HCT116 (cell line): ENCODE measurements at regions not wholly inside any gene's neighbourhood (a gene's known extent, or its start where the extent isn't known, plus 50 kb on each side); places are given as distances from the start of the nearest gene placed in this dataset.

Source experiments
- ATAC-seq: fragments of 200-7000 bp; cut with Tn5 transposase; 2 replicates; pipeline ENCODE4 v1.9.1; 2020; ENCODE audit warnings: mild to moderate bottlenecking, moderate library complexity
- BruUV-seq: library from RNA; stranded (reverse); fragments of 400-500 nt; replicated peaks from 2 replicates; lab custom pipeline; 2021; lab: Mats Ljungman, UMichigan
- CTCF ChIA-PET: fragments of 300-600 bp; sonication (Branson Sonifier 250); formaldehyde crosslinking; loops from one replicate; lab custom pipeline; 2021; ENCODE audit warnings: antibody characterized with exemption; lab: Charles Lee
- POLR2A ChIA-PET: fragments of 300-600, 350-600 bp; sonication (Branson Sonifier 250); formaldehyde crosslinking; loops from one replicate; lab custom pipeline; 2021; ENCODE audit warnings: antibody characterized with exemption; lab: Charles Lee
- RAD21 ChIA-PET, 2 experiments: fragments of 300-600 bp; sonication (Branson Sonifier 250); formaldehyde crosslinking; loops; one replicate each; lab custom pipeline; 2023; ENCODE audit warnings: low total read pairs in 2 of 2; ENCODE audit not compliant: uncharacterized antibody in 2 of 2, unreplicated experiment in 2 of 2, low non-redundant PET in 1 of 2; lab: Charles Lee
- DNase-seq: peaks from one replicate; pipeline ENCODE4 v3.0.0-alpha.2; 2010; ENCODE audit warnings: low read depth, low spot score
- H2AFZ ChIP-seq: fragments of 200-600 bp; shearing (Covaris generic), sonication (generic); 2 replicates; pipeline ENCODE4 v1.6.1; 2017; ENCODE audit warnings: low read depth, mixed run types, mixed read lengths, antibody characterized with exemption, low read length; ENCODE audit not compliant: poor library complexity, severe bottlenecking
- H3K27ac ChIP-seq: 2 replicates; pipeline ENCODE4 v1.5.1; 2012; ENCODE audit warnings: low read depth, low read length
- H3K27me3 ChIP-seq: fragments of 200-600 bp; sonication (generic); 2 replicates; pipeline ENCODE4 v1.6.1; 2016; ENCODE audit warnings: mixed run types, low read length, mixed read lengths; ENCODE audit not compliant: insufficient read depth
- H3K36me3 ChIP-seq, 2 experiments: fragments of 200-500 bp in 1 of 2; fragments of 200-600 bp in 1 of 2; sonication (Bioruptor generic) in 1 of 2; sonication (generic) in 1 of 2; 2 replicates each; pipeline versions ENCODE4 v1.5.1 to v1.6.1; 2014 to 2016; ENCODE audit warnings: low read length in 2 of 2, inconsistent platforms in 1 of 2, mixed read lengths in 1 of 2, mixed run types in 1 of 2; ENCODE audit not compliant: insufficient read depth in 2 of 2, control insufficient read depth in 1 of 2
- H3K4me1 ChIP-seq, 2 experiments: fragments of 200-600 bp in 1 of 2; sonication (generic) in 1 of 2; 2 replicates each; pipeline versions ENCODE4 v1.5.1 to v1.6.1; 2012 to 2017; ENCODE audit warnings: low read length in 2 of 2, inconsistent platforms in 1 of 2, mild to moderate bottlenecking in 1 of 2, mixed read lengths in 1 of 2, mixed run types in 1 of 2, moderate library complexity in 1 of 2; ENCODE audit not compliant: insufficient read depth in 2 of 2, control insufficient read depth in 1 of 2
- H3K4me2 ChIP-seq: fragments of 200-600 bp; sonication (generic); 2 replicates; pipeline ENCODE4 v1.6.1; 2017; ENCODE audit warnings: mixed run types, low read length, mixed read lengths
- H3K4me3 ChIP-seq, 2 experiments: fragments of 200-600 bp in 1 of 2; sonication (generic) in 1 of 2; replicated peaks in 1 of 2; 2 replicates each; pipeline ENCODE4 v1.5.1; 2011 to 2016; ENCODE audit warnings: low read length in 2 of 2, control low read depth in 1 of 2, low read depth in 1 of 2, mild to moderate bottlenecking in 1 of 2, mixed read lengths in 1 of 2, mixed run types in 1 of 2
- H3K79me2 ChIP-seq: fragments of 200-600 bp; sonication (generic); 2 replicates; pipeline ENCODE4 v1.6.1; 2017; ENCODE audit warnings: mild to moderate bottlenecking, mixed run types, low read length, moderate library complexity, mixed read lengths; ENCODE audit not compliant: insufficient read depth
- H3K9ac ChIP-seq: fragments of 200-600 bp; sonication (generic); 2 replicates; pipeline ENCODE4 v1.6.1; 2016; ENCODE audit warnings: low read length, mixed read lengths
- H3K9me2 ChIP-seq: fragments of 200-600 bp; sonication (generic), shearing (Covaris generic); 2 replicates; pipeline ENCODE4 v1.6.1; 2017; ENCODE audit warnings: mixed run types, mild to moderate bottlenecking, moderate library complexity; ENCODE audit not compliant: insufficient read depth
- H3K9me3 ChIP-seq, 2 experiments: fragments of 200-500 bp in 1 of 2; fragments of 200-600 bp in 1 of 2; sonication (Bioruptor generic) in 1 of 2; sonication (generic) in 1 of 2; 2 replicates each; pipeline ENCODE4 v1.6.1; 2014 to 2017; ENCODE audit warnings: low read length in 2 of 2, mixed read lengths in 2 of 2, inconsistent platforms in 1 of 2, low read depth in 1 of 2, mild to moderate bottlenecking in 1 of 2, mixed run types in 1 of 2, moderate library complexity in 1 of 2; ENCODE audit not compliant: control insufficient read depth in 1 of 2, insufficient read depth in 1 of 2
- H4K20me1 ChIP-seq: fragments of 200-600 bp; sonication (generic), shearing (Covaris generic); 2 replicates; pipeline ENCODE4 v1.6.1; 2017; ENCODE audit warnings: mixed run types, mild to moderate bottlenecking, moderate library complexity; ENCODE audit not compliant: insufficient read depth
- CBX3 ChIP-seq: IDR thresholded peaks from 2 replicates; pipeline ENCODE4 v1.6.1; 2012; ENCODE audit warnings: low read depth
- CEBPB ChIP-seq: IDR thresholded peaks from 2 replicates; pipeline ENCODE4 v1.6.1; 2012; ENCODE audit warnings: low read depth
- EGR1 ChIP-seq: IDR thresholded peaks from 2 replicates; pipeline ENCODE4 v1.6.1; 2012; ENCODE audit warnings: low read depth
- EZH2 ChIP-seq: fragments of 200-600 bp; sonication (generic); IDR thresholded peaks from 2 replicates; pipeline ENCODE4 v1.6.1; 2017; ENCODE audit warnings: antibody characterized with exemption, mixed run types
- EZH2phosphoT487 ChIP-seq: fragments of 200-600 bp; IDR thresholded peaks from 2 replicates; pipeline ENCODE4 v1.6.1; 2018; ENCODE audit warnings: antibody characterized with exemption, borderline replicate concordance
- JUND ChIP-seq: IDR thresholded peaks from 2 replicates; pipeline ENCODE4 v1.6.1; 2012
- POLR2AphosphoS5 ChIP-seq: IDR thresholded peaks from 2 replicates; pipeline ENCODE4 v1.6.1; 2011; ENCODE audit warnings: mild to moderate bottlenecking, low read depth, low read length, moderate library complexity
- RAD21 ChIP-seq: IDR thresholded peaks from 2 replicates; pipeline ENCODE4 v1.6.1; 2012; ENCODE audit warnings: low read depth, mild to moderate bottlenecking
- SIN3A ChIP-seq: IDR thresholded peaks from 2 replicates; pipeline ENCODE4 v1.6.1; 2012; ENCODE audit warnings: low read depth
- SP1 ChIP-seq: IDR thresholded peaks from 2 replicates; pipeline ENCODE4 v1.6.1; 2012; ENCODE audit warnings: low read depth
- intact Hi-C: fragments of 100-400 bp; cut with micrococcal nuclease; formaldehyde crosslinking; loops from 2 replicates; pipeline ENCODE4 v1.10.0; 2022
- TF ChIP-seq, protein P1 (sequence below), 3 experiments: fragments of 200-600 bp in 1 of 3; sonication (generic) in 1 of 3; IDR thresholded peaks in 2 of 3; conservative IDR thresholded peaks in 1 of 3; 2 replicates each; pipeline ENCODE4 v1.5.1; 2012 to 2017; ENCODE audit warnings: low read depth in 2 of 3, low read length in 2 of 3, antibody characterized with exemption in 1 of 3, borderline replicate concordance in 1 of 3, control low read depth in 1 of 3, mild to moderate bottlenecking in 1 of 3, mixed read lengths in 1 of 3, mixed run types in 1 of 3, moderate library complexity in 1 of 3; ENCODE audit not compliant: insufficient read depth in 1 of 3
- TF ChIP-seq, protein P2 (sequence below): IDR thresholded peaks from 2 replicates; pipeline ENCODE4 v1.6.1; 2012; ENCODE audit warnings: low read depth

DNA sequence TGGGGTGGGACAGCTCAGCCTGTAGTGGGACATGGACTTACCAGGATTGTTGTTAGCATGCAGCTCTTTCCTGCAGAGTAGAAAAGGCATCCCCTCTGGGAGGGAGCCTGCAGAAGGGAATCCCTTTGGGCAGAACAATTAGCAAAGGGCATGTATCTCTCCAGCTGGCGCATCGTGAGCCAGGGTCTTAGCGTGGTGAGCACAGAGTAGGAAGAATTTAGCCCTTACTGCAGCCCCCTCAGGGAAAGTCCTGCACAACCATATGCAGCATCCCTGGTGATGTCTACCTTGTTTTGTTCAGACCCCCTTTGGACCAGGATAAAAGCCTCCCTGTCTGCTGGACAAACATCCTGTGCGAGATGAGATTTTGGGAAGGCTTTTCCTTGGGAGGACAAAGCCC lies 292.1 kb downstream of the SLC4A3 start:
- ChIA-PET CTCF (no interaction called here), POLR2A (no interaction called here), RAD21 (no interaction called here)
- Histone ChIP-seq H3K9me3 (no peaks in the 10 kb centered on the region), H3K4me2 (no peak overlapping the region), H3K27ac (no peak overlapping the region), H3K4me1 (no peaks in the 10 kb centered on the region), H3K9ac (no peak overlapping the region), H2AFZ (no peak overlapping the region), H3K4me3 (no peak overlapping the region), H3K27me3 (no peaks in the 10 kb centered on the region), H4K20me1 (no peaks in the 10 kb centered on the region), H3K9me2 (no peaks in the 10 kb centered on the region), H3K36me3 (peaks cover 9 to 23% of the 10 kb centered on the region in 2 experiments), H3K79me2 (no peaks in the 10 kb centered on the region)
- BruUV-seq = no TSS peak
- TF ChIP-seq, protein P1, sequence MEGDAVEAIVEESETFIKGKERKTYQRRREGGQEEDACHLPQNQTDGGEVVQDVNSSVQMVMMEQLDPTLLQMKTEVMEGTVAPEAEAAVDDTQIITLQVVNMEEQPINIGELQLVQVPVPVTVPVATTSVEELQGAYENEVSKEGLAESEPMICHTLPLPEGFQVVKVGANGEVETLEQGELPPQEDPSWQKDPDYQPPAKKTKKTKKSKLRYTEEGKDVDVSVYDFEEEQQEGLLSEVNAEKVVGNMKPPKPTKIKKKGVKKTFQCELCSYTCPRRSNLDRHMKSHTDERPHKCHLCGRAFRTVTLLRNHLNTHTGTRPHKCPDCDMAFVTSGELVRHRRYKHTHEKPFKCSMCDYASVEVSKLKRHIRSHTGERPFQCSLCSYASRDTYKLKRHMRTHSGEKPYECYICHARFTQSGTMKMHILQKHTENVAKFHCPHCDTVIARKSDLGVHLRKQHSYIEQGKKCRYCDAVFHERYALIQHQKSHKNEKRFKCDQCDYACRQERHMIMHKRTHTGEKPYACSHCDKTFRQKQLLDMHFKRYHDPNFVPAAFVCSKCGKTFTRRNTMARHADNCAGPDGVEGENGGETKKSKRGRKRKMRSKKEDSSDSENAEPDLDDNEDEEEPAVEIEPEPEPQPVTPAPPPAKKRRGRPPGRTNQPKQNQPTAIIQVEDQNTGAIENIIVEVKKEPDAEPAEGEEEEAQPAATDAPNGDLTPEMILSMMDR (IDR thresholded peaks at IDR 0.05 in 2 of 3, conservative IDR thresholded peaks at IDR 0.05 in 1 of 3; ENCODE audit: borderline replicate concordance in 1 of 3, insufficient read depth in 1 of 3, low read depth in 2 of 3, low read length in 2 of 3) = no peak
- TF ChIP-seq EGR1 (no peak), POLR2AphosphoS5 (no peak), CEBPB (no peak), SIN3A (no peak), SP1 (no peak), EZH2phosphoT487 (no peak), JUND (no peak), RAD21 (no peak), EZH2 (no peak), CBX3 (no peak)
- TF ChIP-seq, protein P2, sequence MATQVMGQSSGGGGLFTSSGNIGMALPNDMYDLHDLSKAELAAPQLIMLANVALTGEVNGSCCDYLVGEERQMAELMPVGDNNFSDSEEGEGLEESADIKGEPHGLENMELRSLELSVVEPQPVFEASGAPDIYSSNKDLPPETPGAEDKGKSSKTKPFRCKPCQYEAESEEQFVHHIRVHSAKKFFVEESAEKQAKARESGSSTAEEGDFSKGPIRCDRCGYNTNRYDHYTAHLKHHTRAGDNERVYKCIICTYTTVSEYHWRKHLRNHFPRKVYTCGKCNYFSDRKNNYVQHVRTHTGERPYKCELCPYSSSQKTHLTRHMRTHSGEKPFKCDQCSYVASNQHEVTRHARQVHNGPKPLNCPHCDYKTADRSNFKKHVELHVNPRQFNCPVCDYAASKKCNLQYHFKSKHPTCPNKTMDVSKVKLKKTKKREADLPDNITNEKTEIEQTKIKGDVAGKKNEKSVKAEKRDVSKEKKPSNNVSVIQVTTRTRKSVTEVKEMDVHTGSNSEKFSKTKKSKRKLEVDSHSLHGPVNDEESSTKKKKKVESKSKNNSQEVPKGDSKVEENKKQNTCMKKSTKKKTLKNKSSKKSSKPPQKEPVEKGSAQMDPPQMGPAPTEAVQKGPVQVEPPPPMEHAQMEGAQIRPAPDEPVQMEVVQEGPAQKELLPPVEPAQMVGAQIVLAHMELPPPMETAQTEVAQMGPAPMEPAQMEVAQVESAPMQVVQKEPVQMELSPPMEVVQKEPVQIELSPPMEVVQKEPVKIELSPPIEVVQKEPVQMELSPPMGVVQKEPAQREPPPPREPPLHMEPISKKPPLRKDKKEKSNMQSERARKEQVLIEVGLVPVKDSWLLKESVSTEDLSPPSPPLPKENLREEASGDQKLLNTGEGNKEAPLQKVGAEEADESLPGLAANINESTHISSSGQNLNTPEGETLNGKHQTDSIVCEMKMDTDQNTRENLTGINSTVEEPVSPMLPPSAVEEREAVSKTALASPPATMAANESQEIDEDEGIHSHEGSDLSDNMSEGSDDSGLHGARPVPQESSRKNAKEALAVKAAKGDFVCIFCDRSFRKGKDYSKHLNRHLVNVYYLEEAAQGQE = no peak
- ATAC-seq = no peak
- intact Hi-C loops = no loop called here
- DNase-seq = no peak
